IMR-90 (cell line): ENCODE measurements at regions not wholly inside any gene's neighbourhood (a gene's known extent, or its start where the extent isn't known, plus 50 kb on each side); places are given as distances from the start of the nearest gene placed in this dataset.

Source experiments
- ATAC-seq: fragments of 200-7000 bp; cut with Tn5 transposase; 2 replicates; pipeline ENCODE4 v1.9.1; 2020; ENCODE audit warnings: low read depth, mild to moderate bottlenecking, moderate library complexity
- BruUV-seq: library from RNA; stranded (reverse); fragments of 400-500 nt; replicated peaks from 2 replicates; lab custom pipeline; 2021; lab: Mats Ljungman, UMichigan
- CTCF ChIA-PET: fragments of 300-600 bp; formaldehyde crosslinking; extraction: SDS; loops from one replicate; lab custom pipeline; 2021; ENCODE audit warnings: antibody characterized with exemption; lab: Yijun Ruan, JAX
- POLR2A ChIA-PET: fragments of 300-600 bp; sonication (Branson Sonifier 250); formaldehyde crosslinking; loops from one replicate; lab custom pipeline; 2022; ENCODE audit warnings: antibody characterized with exemption; ENCODE audit not compliant: unreplicated experiment; lab: Charles Lee
- DNase-seq: peaks from one replicate; pipeline ENCODE4 v3.0.0; 2013
- H2AFZ ChIP-seq: replicated peaks from 2 replicates; pipeline ENCODE3; 2013; ENCODE audit warnings: low read length, mild to moderate bottlenecking; ENCODE audit not compliant: poor library complexity
- H2AK5ac ChIP-seq: 2 replicates; pipeline ENCODE4 v1.6.1; 2013; ENCODE audit warnings: low read depth, low read length, inconsistent platforms
- H2AK9ac ChIP-seq: replicated peaks from 2 replicates; pipeline ENCODE3; 2013; ENCODE audit warnings: mild to moderate bottlenecking, low read depth, low read length, moderate library complexity; ENCODE audit not compliant: poor library complexity
- H2BK120ac ChIP-seq: 2 replicates; pipeline ENCODE4 v1.6.1; 2013; ENCODE audit warnings: low read depth, low read length, inconsistent platforms
- H2BK15ac ChIP-seq: 3 replicates; pipeline ENCODE4 v1.6.1; 2013; ENCODE audit warnings: low read depth, low read length, inconsistent platforms
- H2BK20ac ChIP-seq: 2 replicates; pipeline ENCODE4 v1.6.1; 2013; ENCODE audit warnings: low read depth, mild to moderate bottlenecking, inconsistent platforms, low read length, moderate library complexity
- H2BK5ac ChIP-seq: 2 replicates; pipeline ENCODE4 v1.6.1; 2013; ENCODE audit warnings: mild to moderate bottlenecking, low read depth, low read length, inconsistent platforms; ENCODE audit not compliant: poor library complexity, severe bottlenecking
- H3K14ac ChIP-seq: replicated peaks from 2 replicates; pipeline ENCODE4 v1.6.1; 2013; ENCODE audit warnings: low read depth, low read length, inconsistent platforms
- H3K18ac ChIP-seq: 2 replicates; pipeline ENCODE4 v1.6.1; 2013; ENCODE audit warnings: low read depth, low read length, control low read depth
- H3K23ac ChIP-seq: 2 replicates; pipeline ENCODE4 v1.6.1; 2013; ENCODE audit warnings: low read depth, low read length, inconsistent platforms
- H3K27ac ChIP-seq: 2 replicates; pipeline ENCODE4 v1.5.1; 2013; ENCODE audit warnings: mild to moderate bottlenecking, control low read depth, low read length; ENCODE audit not compliant: insufficient read depth
- H3K27me3 ChIP-seq: 2 replicates; pipeline ENCODE4 v1.6.1; 2013; ENCODE audit warnings: low read length; ENCODE audit not compliant: control insufficient read depth, insufficient read depth
- H3K36me3 ChIP-seq: 2 replicates; pipeline ENCODE4 v1.6.1; 2013; ENCODE audit warnings: low read length, mixed read lengths; ENCODE audit not compliant: control insufficient read depth, insufficient read depth
- H3K4ac ChIP-seq: 2 replicates; pipeline ENCODE4 v1.6.1; 2013; ENCODE audit warnings: low read depth, low read length, inconsistent platforms
- H3K4me1 ChIP-seq: 2 replicates; pipeline ENCODE4 v1.6.1; 2013; ENCODE audit warnings: low read length, mixed read lengths; ENCODE audit not compliant: control insufficient read depth, insufficient read depth
- H3K4me2 ChIP-seq: 2 replicates; pipeline ENCODE4 v1.6.1; 2013; ENCODE audit warnings: low read depth, mild to moderate bottlenecking, control low read depth, low read length, moderate library complexity
- H3K4me3 ChIP-seq: 2 replicates; pipeline ENCODE4 v1.5.1; 2013; ENCODE audit warnings: low read depth, mild to moderate bottlenecking, control low read depth, low read length, moderate library complexity; ENCODE audit not compliant: insufficient read depth
- H3K56ac ChIP-seq: 2 replicates; pipeline ENCODE4 v1.6.1; 2013; ENCODE audit warnings: low read length, inconsistent platforms; ENCODE audit not compliant: insufficient read depth; ENCODE audit errors: extremely low read depth
- H3K79me1 ChIP-seq, 2 experiments: 2 replicates each; pipeline ENCODE4 v1.6.1; 2013; ENCODE audit warnings: low read length in 2 of 2, inconsistent platforms in 1 of 2, low read depth in 1 of 2
- H3K9ac ChIP-seq: 2 replicates; pipeline ENCODE4 v1.6.1; 2013; ENCODE audit warnings: low read depth, low read length, control low read depth
- H3K9me1 ChIP-seq: 2 replicates; pipeline ENCODE4 v1.6.1; 2013; ENCODE audit warnings: low read length, inconsistent platforms; ENCODE audit not compliant: insufficient read depth
- H3K9me3 ChIP-seq: 2 replicates; pipeline ENCODE4 v1.6.1; 2013; ENCODE audit warnings: low read length; ENCODE audit not compliant: control insufficient read depth, insufficient read depth
- H4K20me1 ChIP-seq: 2 replicates; pipeline ENCODE4 v1.6.1; 2013; ENCODE audit warnings: low read length, inconsistent platforms; ENCODE audit not compliant: insufficient read depth
- H4K5ac ChIP-seq: 2 replicates; pipeline ENCODE4 v1.6.1; 2013; ENCODE audit warnings: mild to moderate bottlenecking, low read depth, low read length, control low read depth
- H4K8ac ChIP-seq, 2 experiments: 2 replicates each; pipeline ENCODE4 v1.6.1; 2013; ENCODE audit warnings: low read depth in 2 of 2, low read length in 2 of 2, control low read depth in 1 of 2, inconsistent platforms in 1 of 2
- H4K91ac ChIP-seq: 2 replicates; pipeline ENCODE4 v1.6.1; 2013; ENCODE audit warnings: low read depth, low read length, inconsistent platforms; ENCODE audit not compliant: insufficient read depth
- MAFK ChIP-seq: IDR thresholded peaks from 2 replicates; pipeline ENCODE4 v1.6.1; 2012; ENCODE audit warnings: low read depth, low read length, improper control_type of control experiment
- WGBS, 2 experiments: methylation state at CpG; one replicate each; pipeline versions ENCODE4 v1.1.5 to v1.1.7; 2013; ENCODE audit warnings: missing lambda C conversion rate in 2 of 2; ENCODE audit not compliant: insufficient read length in 1 of 2; ENCODE audit errors: extremely low coverage in 2 of 2; 5-methylcytosine and 5-hydroxymethylcytosine counted together
- dilution Hi-C: fragments of 300-500 bp; cut with HindIII; formaldehyde crosslinking; loops from one replicate; pipeline ENCODE4 v1.14.3; 2018; ENCODE audit warnings: low sequenced_read_pairs; ENCODE audit not compliant: unreplicated experiment
- in situ Hi-C: fragments of 300-500 bp; cut with MboI; formaldehyde crosslinking; loops from 3 replicates; pipeline ENCODE4 v1.14.3; 2019; ENCODE audit warnings: low sequenced_read_pairs, inconsistent platforms, mixed read lengths
- intact Hi-C: fragments of 100-400 bp; cut with micrococcal nuclease; formaldehyde crosslinking; loops from 2 replicates; pipeline ENCODE4 v1.10.0; 2022

GRCh38 chr6:167551628-167552257, 226.9 kb downstream of the TTLL2 start:
- H2AFZ ChIP-seq = no peak overlapping the region
- no peak overlapping the region for H2BK120ac ChIP-seq
- H3K4me3 ChIP-seq = no peak overlapping the region
- no peaks in the 10 kb centered on the region for H3K4me1 ChIP-seq
- dilution Hi-C loops (no loop called here), in situ Hi-C loops (no loop called here), intact Hi-C loops (no loop called here)
- no peak overlapping the region for H3K56ac ChIP-seq
- no peaks in the 10 kb centered on the region for H3K9me1 ChIP-seq
- H3K9me3 ChIP-seq = peaks cover 49% of the 10 kb centered on the region
- no peak overlapping the region for H3K23ac ChIP-seq
- POLR2A ChIA-PET = interaction anchor here (0.5 kb wide), 1 partner anchor 598 kb away, joined by 3 read pairs; no protein-coding TSS in a partner anchor
- WGBS, 2 experiments = 83% methylated on average over 6 of the region's 26 CpGs; no CpG with 5 or more reads in 1 of the 2 experiments
- ATAC-seq (no peak), DNase-seq (no peak)
- H3K36me3 ChIP-seq = no peaks in the 10 kb centered on the region
- H4K8ac ChIP-seq = no peak overlapping the region
- H3K14ac ChIP-seq = no peak overlapping the region
- H4K20me1 ChIP-seq = no peaks in the 10 kb centered on the region
- TF ChIP-seq MAFK = no peak
- H4K91ac ChIP-seq = no peak overlapping the region
- H2AK9ac ChIP-seq = no peak overlapping the region
- H2BK20ac ChIP-seq = no peak overlapping the region
- H2AK5ac ChIP-seq = no peak overlapping the region
- H2BK15ac ChIP-seq = no peak overlapping the region
- H3K9ac ChIP-seq = no peak overlapping the region
- CTCF ChIA-PET = no interaction called here
- H3K4me2 ChIP-seq = no peak overlapping the region
- H3K79me1 ChIP-seq = no peaks in the 10 kb centered on the region
- H4K5ac ChIP-seq = no peak overlapping the region
- H3K4ac ChIP-seq = no peak overlapping the region
- H3K27me3 ChIP-seq = no peaks in the 10 kb centered on the region
- no peak overlapping the region for H2BK5ac ChIP-seq
- H3K18ac ChIP-seq = no peak overlapping the region
- no peak overlapping the region for H3K27ac ChIP-seq
- BruUV-seq = no TSS peak
